Esophagus muscularis mucosa (tissue), 4 donors: ENCODE measurements at regions not wholly inside any gene's neighbourhood (a gene's known extent, or its start where the extent isn't known, plus 50 kb on each side); places are given as distances from the start of the nearest gene placed in this dataset.

ENCODE experiments used
- EP300 ChIP-seq: sonication (generic); formaldehyde crosslinking; IDR thresholded peaks from one replicate; pipeline ENCODE4 v1.6.1; 2017; ENCODE audit warnings: antibody characterized with exemption
- POLR2A ChIP-seq: fragments of 450-650 bp; IDR thresholded peaks from one replicate; pipeline ENCODE4 v1.6.1; 2017; ENCODE audit warnings: antibody characterized with exemption, moderate library complexity, mild to moderate bottlenecking, low read depth
- TF ChIP-seq, protein P1 (sequence below), 3 experiments: fragments of 200-600 bp in 2 of 3; fragments of 450-650 bp in 1 of 3; sonication (generic) in 2 of 3; IDR thresholded peaks; one replicate each; pipeline ENCODE4 v1.5.1; 2017 to 2019; ENCODE audit warnings: antibody characterized with exemption in 3 of 3, mild to moderate bottlenecking in 2 of 3, moderate library complexity in 1 of 3

- TF ChIP-seq POLR2A (no peak), EP300 (no peak)
- TF ChIP-seq, protein P1, sequence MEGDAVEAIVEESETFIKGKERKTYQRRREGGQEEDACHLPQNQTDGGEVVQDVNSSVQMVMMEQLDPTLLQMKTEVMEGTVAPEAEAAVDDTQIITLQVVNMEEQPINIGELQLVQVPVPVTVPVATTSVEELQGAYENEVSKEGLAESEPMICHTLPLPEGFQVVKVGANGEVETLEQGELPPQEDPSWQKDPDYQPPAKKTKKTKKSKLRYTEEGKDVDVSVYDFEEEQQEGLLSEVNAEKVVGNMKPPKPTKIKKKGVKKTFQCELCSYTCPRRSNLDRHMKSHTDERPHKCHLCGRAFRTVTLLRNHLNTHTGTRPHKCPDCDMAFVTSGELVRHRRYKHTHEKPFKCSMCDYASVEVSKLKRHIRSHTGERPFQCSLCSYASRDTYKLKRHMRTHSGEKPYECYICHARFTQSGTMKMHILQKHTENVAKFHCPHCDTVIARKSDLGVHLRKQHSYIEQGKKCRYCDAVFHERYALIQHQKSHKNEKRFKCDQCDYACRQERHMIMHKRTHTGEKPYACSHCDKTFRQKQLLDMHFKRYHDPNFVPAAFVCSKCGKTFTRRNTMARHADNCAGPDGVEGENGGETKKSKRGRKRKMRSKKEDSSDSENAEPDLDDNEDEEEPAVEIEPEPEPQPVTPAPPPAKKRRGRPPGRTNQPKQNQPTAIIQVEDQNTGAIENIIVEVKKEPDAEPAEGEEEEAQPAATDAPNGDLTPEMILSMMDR (IDR thresholded peaks at IDR 0.05), result no peak
Observed at GRCh38 chr2:83320053-83320452, 1139.0 kb downstream of the SUCLG1 start.
